Neural progenitor cell (in vitro differentiated cells): ENCODE measurements at regions not wholly inside any gene's neighbourhood (a gene's known extent, or its start where the extent isn't known, plus 50 kb on each side); places are given as distances from the start of the nearest gene placed in this dataset.

Experiments
- CTCF ChIP-seq: fragments of 200-600 bp; sonication (generic); IDR thresholded peaks from 2 replicates; pipeline ENCODE4 v1.5.1; 2017; ENCODE audit warnings: antibody characterized with exemption, mild to moderate bottlenecking
- EZH2phosphoT487 ChIP-seq: fragments of 200-600 bp; sonication (generic); IDR thresholded peaks from 2 replicates; pipeline ENCODE4 v1.6.1; 2017; ENCODE audit warnings: antibody characterized with exemption

- TF ChIP-seq CTCF: no peak
- no peak for TF ChIP-seq EZH2phosphoT487
These were observed 667.5 kb downstream of the GRXCR1 start for GRCh38 chr4:43560047-43560446.
